Sigmoid colon (tissue), 4 donors: ENCODE measurements at regions not wholly inside any gene's neighbourhood (a gene's known extent, or its start where the extent isn't known, plus 50 kb on each side); places are given as distances from the start of the nearest gene placed in this dataset.

Source experiments
- EP300 ChIP-seq, 4 donors: sonication (generic); formaldehyde crosslinking; IDR thresholded peaks; one replicate each; pipeline ENCODE4 v1.6.1; 2017; ENCODE audit warnings: antibody characterized with exemption in 4 of 4
- TF ChIP-seq, protein P1 (sequence below), 4 experiments: fragments of 450-650 bp in 3 of 4; fragments of 200-600 bp in 1 of 4; IDR thresholded peaks; one replicate each; pipeline ENCODE4 v1.5.1; 2016 to 2019; ENCODE audit warnings: antibody characterized with exemption in 4 of 4, mild to moderate bottlenecking in 3 of 4, moderate library complexity in 2 of 4

GRCh38 chr18:51342815-51343214 is 145.3 kb upstream of the MEX3C start:
- TF ChIP-seq, protein P1, sequence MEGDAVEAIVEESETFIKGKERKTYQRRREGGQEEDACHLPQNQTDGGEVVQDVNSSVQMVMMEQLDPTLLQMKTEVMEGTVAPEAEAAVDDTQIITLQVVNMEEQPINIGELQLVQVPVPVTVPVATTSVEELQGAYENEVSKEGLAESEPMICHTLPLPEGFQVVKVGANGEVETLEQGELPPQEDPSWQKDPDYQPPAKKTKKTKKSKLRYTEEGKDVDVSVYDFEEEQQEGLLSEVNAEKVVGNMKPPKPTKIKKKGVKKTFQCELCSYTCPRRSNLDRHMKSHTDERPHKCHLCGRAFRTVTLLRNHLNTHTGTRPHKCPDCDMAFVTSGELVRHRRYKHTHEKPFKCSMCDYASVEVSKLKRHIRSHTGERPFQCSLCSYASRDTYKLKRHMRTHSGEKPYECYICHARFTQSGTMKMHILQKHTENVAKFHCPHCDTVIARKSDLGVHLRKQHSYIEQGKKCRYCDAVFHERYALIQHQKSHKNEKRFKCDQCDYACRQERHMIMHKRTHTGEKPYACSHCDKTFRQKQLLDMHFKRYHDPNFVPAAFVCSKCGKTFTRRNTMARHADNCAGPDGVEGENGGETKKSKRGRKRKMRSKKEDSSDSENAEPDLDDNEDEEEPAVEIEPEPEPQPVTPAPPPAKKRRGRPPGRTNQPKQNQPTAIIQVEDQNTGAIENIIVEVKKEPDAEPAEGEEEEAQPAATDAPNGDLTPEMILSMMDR (IDR thresholded peaks at IDR 0.05) = no peak
- TF ChIP-seq EP300 (IDR thresholded peaks at IDR 0.05) = no peak
